GM23338 (cell line): ENCODE measurements at regions not wholly inside any gene's neighbourhood (a gene's known extent, or its start where the extent isn't known, plus 50 kb on each side); places are given as distances from the start of the nearest gene placed in this dataset.

Source experiments
- ATAC-seq: fragments of 200-7000 bp; cut with Tn5 transposase; 3 replicates; pipeline ENCODE4 v1.9.1; 2020
- DNase-seq: peaks from one replicate; pipeline ENCODE4 v3.0.0-alpha.2; 2015; ENCODE audit warnings: low spot score
- H2AFZ ChIP-seq: fragments of 200-600 bp; sonication (generic); 2 replicates; pipeline ENCODE4 v1.8.0; 2016; ENCODE audit warnings: antibody characterized with exemption, mild to moderate bottlenecking, moderate library complexity
- H3F3A ChIP-seq: fragments of 200-600 bp; sonication (generic); replicated peaks from 2 replicates; pipeline ENCODE4 v1.8.0; 2017; ENCODE audit warnings: antibody characterized with exemption, mixed run types, low read depth
- H3K27ac ChIP-seq: fragments of 200-600 bp; sonication (generic); 2 replicates; pipeline ENCODE4 v1.6.1; 2016; ENCODE audit warnings: low read depth
- H3K27me3 ChIP-seq: fragments of 200-600 bp; sonication (generic); 2 replicates; pipeline ENCODE4 v1.8.0; 2016; ENCODE audit warnings: mild to moderate bottlenecking, mixed run types, moderate library complexity; ENCODE audit not compliant: insufficient read depth
- H3K36me3 ChIP-seq: fragments of 200-600 bp; sonication (generic); 2 replicates; pipeline ENCODE4 v1.8.0; 2016; ENCODE audit warnings: mild to moderate bottlenecking; ENCODE audit not compliant: insufficient read depth
- H3K4me1 ChIP-seq: fragments of 200-600 bp; sonication (generic); 2 replicates; pipeline ENCODE4 v1.8.0; 2016; ENCODE audit warnings: mild to moderate bottlenecking, moderate library complexity; ENCODE audit not compliant: insufficient read depth
- H3K4me2 ChIP-seq: fragments of 200-600 bp; sonication (generic); 2 replicates; pipeline ENCODE4 v1.7.1; 2017; ENCODE audit warnings: mixed run types
- H3K4me3 ChIP-seq: fragments of 200-600 bp; sonication (generic); 2 replicates; pipeline ENCODE4 v1.6.1; 2016; ENCODE audit warnings: mixed run types
- H3K79me2 ChIP-seq: fragments of 200-600 bp; sonication (generic); replicated peaks from 2 replicates; pipeline ENCODE4 v1.8.0; 2017; ENCODE audit warnings: mild to moderate bottlenecking; ENCODE audit not compliant: insufficient read depth
- H3K9me2 ChIP-seq: fragments of 200-600 bp; sonication (generic); 2 replicates; pipeline ENCODE4 v1.8.0; 2017; ENCODE audit not compliant: insufficient read depth
- H4K20me1 ChIP-seq: fragments of 200-600 bp; sonication (generic); replicated peaks from 2 replicates; pipeline ENCODE4 v1.8.0; 2017; ENCODE audit warnings: mild to moderate bottlenecking; ENCODE audit not compliant: insufficient read depth
- H3K27ac Mint-ChIP-seq: 2 replicates; pipeline ENCODE4 v1.8.0; 2020; ENCODE audit warnings: inconsistent platforms, mild to moderate bottlenecking, moderate library complexity, mixed read lengths
- H3K27me3 Mint-ChIP-seq: 3 replicates; pipeline ENCODE4 v1.8.0; 2022; ENCODE audit warnings: low read depth, mild to moderate bottlenecking, moderate library complexity, mixed read lengths, inconsistent platforms; ENCODE audit not compliant: insufficient read depth, poor library complexity
- H3K36me3 Mint-ChIP-seq: 3 replicates; pipeline ENCODE4 v1.8.0; 2021; ENCODE audit warnings: low read depth, mild to moderate bottlenecking, inconsistent platforms, moderate library complexity, mixed read lengths
- H3K4me1 Mint-ChIP-seq: 3 replicates; pipeline ENCODE4 v1.8.0; 2020; ENCODE audit warnings: mild to moderate bottlenecking, inconsistent platforms, mixed read lengths
- H3K4me3 Mint-ChIP-seq: 3 replicates; pipeline ENCODE4 v1.8.0; 2021; ENCODE audit warnings: moderate library complexity, mild to moderate bottlenecking, inconsistent platforms, mixed read lengths
- H3K9me3 Mint-ChIP-seq: 3 replicates; pipeline ENCODE4 v1.8.0; 2020; ENCODE audit warnings: moderate library complexity, mild to moderate bottlenecking, inconsistent platforms, mixed read lengths
- CREB1 ChIP-seq: fragments of 250-450 bp; sonication (Bioruptor Pico); IDR thresholded peaks from 2 replicates; pipeline ENCODE4 v1.5.0; 2020; ENCODE audit warnings: low read depth, mild to moderate bottlenecking, moderate library complexity
- CTCF ChIP-seq, 2 experiments: fragments of 200-600 bp in 1 of 2; sonication (generic) in 1 of 2; conservative IDR thresholded peaks; 2 replicates each; pipeline versions ENCODE4 v1.5.1 to v1.6.1; 2016 to 2017; ENCODE audit warnings: antibody characterized with exemption in 2 of 2, low read depth in 2 of 2, mild to moderate bottlenecking in 2 of 2, moderate library complexity in 1 of 2
- ETS1 ChIP-seq: IDR thresholded peaks from 2 replicates; pipeline ENCODE4 v1.6.1; 2016; ENCODE audit warnings: antibody characterized with exemption
- EZH2phosphoT487 ChIP-seq: fragments of 200-600 bp; sonication (generic); IDR thresholded peaks from one replicate; pipeline ENCODE4 v1.8.1; 2018; ENCODE audit warnings: antibody characterized with exemption; ENCODE audit not compliant: unreplicated experiment
- NANOG ChIP-seq: IDR thresholded peaks from 2 replicates; pipeline ENCODE4 v1.6.1; 2016; ENCODE audit warnings: antibody characterized with exemption, borderline replicate concordance
- ZNF114 ChIP-seq: fragments of 250-450 bp; sonication (Bioruptor Pico); IDR thresholded peaks from 2 replicates; pipeline ENCODE4 v1.5.0; 2020; ENCODE audit warnings: mild to moderate bottlenecking, moderate library complexity
- ZNF331 ChIP-seq: fragments of 250-450 bp; sonication (Bioruptor Pico); IDR thresholded peaks from 2 replicates; pipeline ENCODE4 v1.5.0; 2020; ENCODE audit warnings: low read depth, mild to moderate bottlenecking, moderate library complexity
- ZNF462 ChIP-seq: fragments of 250-450 bp; sonication (Bioruptor Pico); IDR thresholded peaks from 2 replicates; pipeline ENCODE4 v1.5.0; 2020; ENCODE audit warnings: mild to moderate bottlenecking, moderate library complexity

- TF ChIP-seq ZNF462 (no peak), CREB1 (no peak), ZNF114 (CRISPR knock-in tag) (no peak), ZNF331 (CRISPR knock-in tag) (no peak), EZH2phosphoT487 (no peak), ETS1 (no peak), NANOG (no peak)
These were observed 1713.5 kb upstream of the ACO1 start (continued) for GRCh38 chr9:30670805-30671562.

- peaks cover 3% of the 10 kb centered on the region for H3K27me3 Mint-ChIP-seq
- no peak for TF ChIP-seq CTCF (conservative IDR thresholded peaks at IDR 0.05; ENCODE audit: low read depth in 2 of 2)
- no peaks in the 10 kb centered on the region for H3K9me3 Mint-ChIP-seq
- Histone ChIP-seq H3K79me2 (no peaks in the 10 kb centered on the region), H3F3A (no peaks in the 10 kb centered on the region), H2AFZ (no peak overlapping the region), H3K27me3 (no peaks in the 10 kb centered on the region), H4K20me1 (no peaks in the 10 kb centered on the region), H3K4me2 (no peak overlapping the region), H3K4me3 (no peak overlapping the region), H3K36me3 (no peaks in the 10 kb centered on the region), H3K4me1 (no peaks in the 10 kb centered on the region), H3K9me2 (peaks cover 4% of the 10 kb centered on the region; the same call in 1 of the 2 replicates), H3K27ac (no peak overlapping the region)
- H3K36me3 Mint-ChIP-seq, result no peaks in the 10 kb centered on the region
- DNase-seq, result no peak
- no peak overlapping the region for H3K4me3 Mint-ChIP-seq
- H3K27ac Mint-ChIP-seq, result no peak overlapping the region
- ATAC-seq, result no peak
- H3K4me1 Mint-ChIP-seq, result no peaks in the 10 kb centered on the region
These were observed 1711.3 kb upstream of the ACO1 start for GRCh38 chr9:30673132-30673531.
